Suprapubic skin (tissue), 4 donors: ENCODE measurements at regions not wholly inside any gene's neighbourhood (a gene's known extent, or its start where the extent isn't known, plus 50 kb on each side); places are given as distances from the start of the nearest gene placed in this dataset.

Source experiments
- POLR2A ChIP-seq, 2 donors: fragments of 450-650 bp; IDR thresholded peaks; one replicate each; pipeline ENCODE4 v1.6.1; 2017; ENCODE audit warnings: antibody characterized with exemption in 2 of 2, mild to moderate bottlenecking in 2 of 2, moderate library complexity in 2 of 2
- POLR2AphosphoS5 ChIP-seq, 3 donors: sonication (generic); formaldehyde crosslinking; IDR thresholded peaks; one replicate each; pipeline ENCODE4 v1.6.1; 2017; ENCODE audit warnings: antibody characterized with exemption in 3 of 3
- TF ChIP-seq, protein P1 (sequence below), 2 donors: fragments of 200-600 bp in 1 of 2; fragments of 450-650 bp in 1 of 2; sonication (generic) in 1 of 2; IDR thresholded peaks; one replicate each; pipeline ENCODE4 v1.5.1; 2016 to 2019; ENCODE audit warnings: antibody characterized with exemption in 2 of 2, mild to moderate bottlenecking in 1 of 2, moderate library complexity in 1 of 2

DNA sequence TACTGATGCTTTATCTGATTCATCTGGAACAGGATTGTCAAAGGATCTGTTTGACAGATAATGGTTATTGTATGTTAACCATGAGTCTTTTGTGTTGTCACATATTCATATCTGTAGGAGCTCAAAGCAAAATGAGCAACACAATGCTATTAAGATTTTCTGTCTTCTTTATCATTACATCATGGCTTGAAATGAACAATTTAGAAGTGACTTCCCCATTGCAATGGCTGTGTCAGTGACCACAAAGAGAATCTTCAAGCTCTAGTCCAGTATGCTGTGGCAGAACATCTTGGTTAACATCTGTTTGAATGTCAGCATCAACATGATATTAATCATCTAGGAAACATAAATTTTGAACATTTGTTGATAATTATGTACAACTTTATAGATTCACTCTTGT, 1148.5 kb downstream of the PLA2G4A start:
- TF ChIP-seq POLR2A (IDR thresholded peaks at IDR 0.05) (no peak), POLR2AphosphoS5 (IDR thresholded peaks at IDR 0.05) (no peak)
- TF ChIP-seq, protein P1, sequence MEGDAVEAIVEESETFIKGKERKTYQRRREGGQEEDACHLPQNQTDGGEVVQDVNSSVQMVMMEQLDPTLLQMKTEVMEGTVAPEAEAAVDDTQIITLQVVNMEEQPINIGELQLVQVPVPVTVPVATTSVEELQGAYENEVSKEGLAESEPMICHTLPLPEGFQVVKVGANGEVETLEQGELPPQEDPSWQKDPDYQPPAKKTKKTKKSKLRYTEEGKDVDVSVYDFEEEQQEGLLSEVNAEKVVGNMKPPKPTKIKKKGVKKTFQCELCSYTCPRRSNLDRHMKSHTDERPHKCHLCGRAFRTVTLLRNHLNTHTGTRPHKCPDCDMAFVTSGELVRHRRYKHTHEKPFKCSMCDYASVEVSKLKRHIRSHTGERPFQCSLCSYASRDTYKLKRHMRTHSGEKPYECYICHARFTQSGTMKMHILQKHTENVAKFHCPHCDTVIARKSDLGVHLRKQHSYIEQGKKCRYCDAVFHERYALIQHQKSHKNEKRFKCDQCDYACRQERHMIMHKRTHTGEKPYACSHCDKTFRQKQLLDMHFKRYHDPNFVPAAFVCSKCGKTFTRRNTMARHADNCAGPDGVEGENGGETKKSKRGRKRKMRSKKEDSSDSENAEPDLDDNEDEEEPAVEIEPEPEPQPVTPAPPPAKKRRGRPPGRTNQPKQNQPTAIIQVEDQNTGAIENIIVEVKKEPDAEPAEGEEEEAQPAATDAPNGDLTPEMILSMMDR (IDR thresholded peaks at IDR 0.05), result no peak
